ENCODE measurements at regions not wholly inside any gene's neighbourhood (a gene's known extent, or its start where the extent isn't known, plus 50 kb on each side); places are given as distances from the start of the nearest gene placed in this dataset.

DNA sequence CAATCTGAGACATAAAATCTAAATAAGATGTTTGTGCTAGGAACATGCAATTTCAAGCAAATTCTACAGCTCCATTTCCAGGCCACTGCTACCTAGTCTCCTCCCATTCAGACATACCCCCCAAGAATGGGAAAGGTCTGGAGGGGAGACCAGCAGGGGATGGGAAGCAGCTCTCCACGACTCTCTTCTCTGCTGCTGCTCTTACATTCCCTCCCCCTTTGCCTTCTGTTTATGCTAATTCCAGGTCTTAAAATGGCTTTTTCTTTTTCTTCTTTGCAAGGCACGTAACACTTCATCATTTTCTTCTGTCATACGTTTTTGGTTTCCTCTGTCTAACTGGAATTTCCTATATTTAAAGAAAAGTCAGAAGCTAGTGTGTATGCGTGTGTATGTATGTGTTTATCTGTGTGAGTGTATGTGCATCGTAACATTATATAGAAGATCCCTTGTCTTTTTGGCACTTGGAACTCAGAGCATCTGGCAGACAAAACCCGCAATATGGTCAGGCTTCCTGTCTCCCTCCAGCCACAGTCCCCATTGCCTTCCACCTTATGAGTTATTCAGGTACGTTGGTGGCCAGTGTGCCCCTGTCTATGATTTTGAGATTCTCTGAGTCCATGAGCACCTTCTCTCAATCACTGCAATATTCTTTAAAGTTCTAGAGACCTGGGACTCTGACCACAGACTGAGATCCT, 493.7 kb downstream of the BTBD3 start:
- TF ChIP-seq, protein P1, sequence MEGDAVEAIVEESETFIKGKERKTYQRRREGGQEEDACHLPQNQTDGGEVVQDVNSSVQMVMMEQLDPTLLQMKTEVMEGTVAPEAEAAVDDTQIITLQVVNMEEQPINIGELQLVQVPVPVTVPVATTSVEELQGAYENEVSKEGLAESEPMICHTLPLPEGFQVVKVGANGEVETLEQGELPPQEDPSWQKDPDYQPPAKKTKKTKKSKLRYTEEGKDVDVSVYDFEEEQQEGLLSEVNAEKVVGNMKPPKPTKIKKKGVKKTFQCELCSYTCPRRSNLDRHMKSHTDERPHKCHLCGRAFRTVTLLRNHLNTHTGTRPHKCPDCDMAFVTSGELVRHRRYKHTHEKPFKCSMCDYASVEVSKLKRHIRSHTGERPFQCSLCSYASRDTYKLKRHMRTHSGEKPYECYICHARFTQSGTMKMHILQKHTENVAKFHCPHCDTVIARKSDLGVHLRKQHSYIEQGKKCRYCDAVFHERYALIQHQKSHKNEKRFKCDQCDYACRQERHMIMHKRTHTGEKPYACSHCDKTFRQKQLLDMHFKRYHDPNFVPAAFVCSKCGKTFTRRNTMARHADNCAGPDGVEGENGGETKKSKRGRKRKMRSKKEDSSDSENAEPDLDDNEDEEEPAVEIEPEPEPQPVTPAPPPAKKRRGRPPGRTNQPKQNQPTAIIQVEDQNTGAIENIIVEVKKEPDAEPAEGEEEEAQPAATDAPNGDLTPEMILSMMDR (conservative IDR thresholded peaks at IDR 0.05 in 1 of 2, IDR thresholded peaks at IDR 0.05 in 1 of 2; ENCODE audit: low read depth in 1 of 2, low read length in 2 of 2) = no peak
- TF ChIP-seq EZH2 (IDR thresholded peaks at IDR 0.05; ENCODE audit: low read length, missing control alignments) = no peak
